ENCODE measurements at regions not wholly inside any gene's neighbourhood (a gene's known extent, or its start where the extent isn't known, plus 50 kb on each side); places are given as distances from the start of the nearest gene placed in this dataset.

DNA sequence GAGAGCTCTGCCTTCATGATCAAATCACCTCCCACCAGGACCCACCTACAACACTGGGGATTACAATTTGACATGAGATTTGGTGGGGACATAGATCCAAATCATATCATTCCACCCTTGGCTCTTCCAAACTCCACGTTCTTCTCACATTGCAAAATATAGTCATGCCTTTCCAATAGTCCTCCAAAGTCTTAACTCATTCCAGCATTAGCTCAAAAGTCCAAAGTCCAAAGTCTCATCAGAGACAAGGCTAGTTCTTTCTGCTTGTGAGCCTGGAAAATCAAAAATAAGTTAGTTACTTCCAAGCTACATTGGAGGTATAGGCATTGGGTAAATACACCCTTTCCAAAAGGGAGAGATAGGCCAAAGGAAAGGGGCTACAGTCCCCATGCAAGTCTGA, 186.9 kb upstream of the PAPPA start:
- H3K4me3 Mint-ChIP-seq, result no peak overlapping the region

GRCh38 chr9:115969096-115969495, 184.5 kb upstream of the PAPPA start:
- no peak for DNase-seq (ENCODE audit: low spot score in 2 of 2)
- no peak for ATAC-seq
- peaks cover 6% of the 10 kb centered on the region for H3K9me3 Mint-ChIP-seq
- no peak overlapping the region for H3K27ac Mint-ChIP-seq
- H3K4me1 Mint-ChIP-seq, result no peaks in the 10 kb centered on the region
- no peak overlapping the region for H3K4me3 Mint-ChIP-seq
- no peaks in the 10 kb centered on the region for H3K36me3 Mint-ChIP-seq

More for the DNA sequence above, 186.9 kb upstream of the PAPPA start:
- H3K9me3 Mint-ChIP-seq, result peaks cover 8% of the 10 kb centered on the region
- no peak for DNase-seq (ENCODE audit: low spot score in 2 of 2)
- no peaks in the 10 kb centered on the region for H3K36me3 Mint-ChIP-seq
- no peak for ATAC-seq
- H3K4me1 Mint-ChIP-seq, result no peaks in the 10 kb centered on the region
- no peak overlapping the region for H3K27ac Mint-ChIP-seq

- H3K36me3 Mint-ChIP-seq, result no peaks in the 10 kb centered on the region
- DNase-seq (ENCODE audit: low spot score in 2 of 2) (no peak), ATAC-seq (no peak)
- H3K27ac Mint-ChIP-seq, result no peak overlapping the region
- H3K4me3 Mint-ChIP-seq, result no peak overlapping the region
- H3K4me1 Mint-ChIP-seq, result no peaks in the 10 kb centered on the region
- H3K9me3 Mint-ChIP-seq, result peaks cover 3% of the 10 kb centered on the region
Measured at GRCh38 chr9:115972362-115972761, 181.2 kb upstream of the PAPPA start.

GRCh38 chr9:115972843-115973595, 180.6 kb upstream of the PAPPA start:
- no peaks in the 10 kb centered on the region for H3K36me3 Mint-ChIP-seq
- no peak overlapping the region for H3K4me3 Mint-ChIP-seq
- ATAC-seq, result no peak
- H3K9me3 Mint-ChIP-seq, result peaks cover 3% of the 10 kb centered on the region
- H3K27ac Mint-ChIP-seq, result no peak overlapping the region
- no peak for DNase-seq (ENCODE audit: low spot score in 2 of 2)
- H3K4me1 Mint-ChIP-seq, result no peaks in the 10 kb centered on the region

DNA sequence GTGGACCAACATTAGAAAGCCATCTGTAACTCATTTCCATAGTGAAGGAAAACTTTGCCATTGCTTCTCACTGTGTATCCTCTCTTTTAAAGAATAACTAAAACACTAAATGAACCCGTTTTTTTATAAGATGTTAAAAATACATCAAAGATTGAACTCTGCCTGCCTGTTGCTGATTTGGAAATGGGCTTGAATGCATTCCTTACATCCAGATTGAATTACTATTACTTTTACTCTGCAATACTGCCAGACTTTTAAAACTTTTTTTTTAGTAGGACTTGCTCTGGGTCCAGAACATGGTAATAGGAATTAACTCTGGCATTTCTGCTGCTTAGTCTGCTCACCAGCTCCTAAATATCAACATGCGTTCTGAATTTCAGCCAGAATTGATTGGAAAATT, 176.8 kb upstream of the PAPPA start:
- no peaks in the 10 kb centered on the region for H3K36me3 Mint-ChIP-seq
- ATAC-seq (no peak), DNase-seq (ENCODE audit: low spot score in 2 of 2) (no peak)
- H3K4me1 Mint-ChIP-seq, result no peaks in the 10 kb centered on the region
- H3K4me3 Mint-ChIP-seq, result no peak overlapping the region
- no peak overlapping the region for H3K27ac Mint-ChIP-seq
- no peaks in the 10 kb centered on the region for H3K9me3 Mint-ChIP-seq

GRCh38 chr9:115978091-115978490, 175.5 kb upstream of the PAPPA start:
- no peaks in the 10 kb centered on the region for H3K36me3 Mint-ChIP-seq
- no peak overlapping the region for H3K27ac Mint-ChIP-seq
- H3K4me1 Mint-ChIP-seq, result no peaks in the 10 kb centered on the region
- ATAC-seq (no peak), DNase-seq (ENCODE audit: low spot score in 2 of 2) (no peak)
- no peak overlapping the region for H3K4me3 Mint-ChIP-seq
- H3K9me3 Mint-ChIP-seq, result no peaks in the 10 kb centered on the region

DNA sequence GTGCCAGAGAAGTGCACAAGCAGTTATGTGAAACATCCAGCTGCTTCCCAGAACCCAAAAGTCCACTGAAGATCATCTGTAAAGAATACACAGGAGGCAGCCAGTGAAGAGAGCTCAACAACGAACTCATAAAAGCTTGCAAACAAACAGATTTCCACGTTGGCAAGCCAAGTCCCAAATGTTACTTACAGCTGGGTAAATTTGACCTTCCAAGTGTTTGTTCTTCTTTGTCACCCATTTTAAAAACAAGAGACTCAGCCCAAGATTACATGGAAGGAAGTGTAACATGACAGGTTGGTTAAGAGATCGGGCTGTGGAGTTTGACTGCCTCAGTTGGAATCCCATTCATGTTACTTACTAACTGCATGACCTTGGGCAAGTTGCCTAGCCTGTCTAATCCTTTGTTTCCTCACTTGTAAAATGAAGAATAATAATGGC, 174.9 kb upstream of the PAPPA start:
- Mint-ChIP-seq H3K4me1 (no peaks in the 10 kb centered on the region), H3K27ac (no peak overlapping the region), H3K4me3 (no peak overlapping the region), H3K9me3 (no peaks in the 10 kb centered on the region), H3K36me3 (no peaks in the 10 kb centered on the region)
- ATAC-seq, result no peak
- no peak for DNase-seq (ENCODE audit: low spot score in 2 of 2)

DNA sequence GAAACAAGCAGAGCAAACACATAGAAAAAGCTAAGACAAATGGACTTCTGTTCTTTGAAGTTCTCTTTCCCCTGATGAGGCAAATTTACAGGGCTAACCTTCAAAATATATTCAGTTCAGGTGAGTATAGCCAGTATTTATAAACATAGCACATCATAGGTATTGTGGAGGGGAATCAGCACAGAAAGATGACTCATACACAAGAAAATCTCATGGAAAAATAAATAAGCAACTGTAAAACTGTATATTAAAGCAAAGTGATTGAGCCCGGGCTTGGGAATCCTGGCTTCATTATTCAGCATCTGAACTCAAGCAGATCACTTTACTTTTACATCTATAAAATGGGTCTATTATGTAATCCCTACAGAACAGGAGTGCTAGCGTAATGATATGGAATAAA, 173.5 kb upstream of the PAPPA start:
- H3K27ac Mint-ChIP-seq, result no peak overlapping the region
- DNase-seq (ENCODE audit: low spot score in 2 of 2), result no peak
- no peaks in the 10 kb centered on the region for H3K4me1 Mint-ChIP-seq
- H3K4me3 Mint-ChIP-seq, result no peak overlapping the region
- no peaks in the 10 kb centered on the region for H3K36me3 Mint-ChIP-seq
- no peak for ATAC-seq
- peaks cover 5% of the 10 kb centered on the region for H3K9me3 Mint-ChIP-seq

- ATAC-seq, result no peak
- DNase-seq (ENCODE audit: low spot score in 2 of 2), result no peak
- Mint-ChIP-seq H3K9me3 (peaks cover 5% of the 10 kb centered on the region), H3K4me3 (no peak overlapping the region), H3K27ac (no peak overlapping the region), H3K36me3 (no peaks in the 10 kb centered on the region), H3K4me1 (no peaks in the 10 kb centered on the region)
Measured at GRCh38 chr9:115980502-115980901, 173.1 kb upstream of the PAPPA start.

- ATAC-seq, result no peak
- H3K4me3 Mint-ChIP-seq, result no peak overlapping the region
Measured at GRCh38 chr9:115980976-115981375, 172.6 kb upstream of the PAPPA start.

DNA sequence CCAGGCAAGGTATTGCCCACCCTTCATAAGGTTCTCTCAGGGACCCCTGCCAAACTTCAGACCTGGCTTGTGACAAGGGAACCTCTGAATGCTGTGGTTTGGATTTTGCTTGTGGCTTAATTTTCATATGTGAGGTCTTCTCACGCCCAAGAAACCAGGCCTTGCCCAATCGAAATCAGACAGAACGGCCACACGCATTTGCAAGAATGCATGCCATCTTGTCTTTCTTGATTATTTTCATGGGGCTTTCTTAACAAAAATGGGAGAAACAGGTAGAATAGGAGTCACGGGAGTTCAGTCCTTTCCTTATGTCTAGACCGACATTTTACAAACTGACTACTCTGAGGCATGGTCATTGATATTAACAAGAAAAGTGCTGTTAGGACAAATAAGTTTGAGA, 170.2 kb upstream of the PAPPA start:
- no peaks in the 10 kb centered on the region for H3K4me1 Mint-ChIP-seq
- H3K27ac Mint-ChIP-seq, result no peak overlapping the region
- no peaks in the 10 kb centered on the region for H3K36me3 Mint-ChIP-seq
- peaks cover 10% of the 10 kb centered on the region for H3K9me3 Mint-ChIP-seq
- H3K4me3 Mint-ChIP-seq, result no peak overlapping the region
- no peak for ATAC-seq
- no peak for DNase-seq (ENCODE audit: low spot score in 2 of 2)

More at GRCh38 chr9:115980976-115981375, 172.6 kb upstream of the PAPPA start:
- peaks cover 5% of the 10 kb centered on the region for H3K9me3 Mint-ChIP-seq
- DNase-seq (ENCODE audit: low spot score in 2 of 2), result no peak
- H3K36me3 Mint-ChIP-seq, result no peaks in the 10 kb centered on the region
- no peaks in the 10 kb centered on the region for H3K4me1 Mint-ChIP-seq
- H3K27ac Mint-ChIP-seq, result no peak overlapping the region

DNA sequence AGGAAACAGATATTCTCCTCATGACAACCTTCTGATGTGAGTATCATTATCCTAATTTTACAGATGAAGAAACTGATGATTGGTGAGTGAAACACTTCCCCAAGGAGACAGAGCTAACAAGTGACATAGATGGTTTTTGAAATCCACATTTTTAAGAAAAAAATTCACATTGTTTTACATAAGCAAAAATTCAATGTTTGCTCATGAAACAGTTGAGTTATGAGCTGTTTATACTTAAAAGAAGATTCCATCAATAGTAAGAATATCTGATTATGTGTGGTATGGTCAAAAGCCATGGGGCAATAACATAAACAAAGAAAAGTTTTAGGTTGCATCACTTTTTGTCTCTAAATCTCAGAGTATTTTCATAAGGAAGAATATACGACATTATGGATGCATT, 167.9 kb upstream of the PAPPA start:
- peaks cover 13% of the 10 kb centered on the region for H3K9me3 Mint-ChIP-seq
- H3K27ac Mint-ChIP-seq, result no peak overlapping the region
- DNase-seq (ENCODE audit: low spot score in 2 of 2) (no peak), ATAC-seq (no peak)
- H3K36me3 Mint-ChIP-seq, result no peaks in the 10 kb centered on the region
- no peak overlapping the region for H3K4me3 Mint-ChIP-seq
- no peaks in the 10 kb centered on the region for H3K4me1 Mint-ChIP-seq

- H3K36me3 Mint-ChIP-seq, result no peaks in the 10 kb centered on the region
- DNase-seq (ENCODE audit: low spot score in 2 of 2) (no peak), ATAC-seq (no peak)
- no peak overlapping the region for H3K4me3 Mint-ChIP-seq
- H3K9me3 Mint-ChIP-seq, result peaks cover 13% of the 10 kb centered on the region
- no peak overlapping the region for H3K27ac Mint-ChIP-seq
- H3K4me1 Mint-ChIP-seq, result no peaks in the 10 kb centered on the region
Measured at GRCh38 chr9:115986508-115986907, 167.1 kb upstream of the PAPPA start.

DNA sequence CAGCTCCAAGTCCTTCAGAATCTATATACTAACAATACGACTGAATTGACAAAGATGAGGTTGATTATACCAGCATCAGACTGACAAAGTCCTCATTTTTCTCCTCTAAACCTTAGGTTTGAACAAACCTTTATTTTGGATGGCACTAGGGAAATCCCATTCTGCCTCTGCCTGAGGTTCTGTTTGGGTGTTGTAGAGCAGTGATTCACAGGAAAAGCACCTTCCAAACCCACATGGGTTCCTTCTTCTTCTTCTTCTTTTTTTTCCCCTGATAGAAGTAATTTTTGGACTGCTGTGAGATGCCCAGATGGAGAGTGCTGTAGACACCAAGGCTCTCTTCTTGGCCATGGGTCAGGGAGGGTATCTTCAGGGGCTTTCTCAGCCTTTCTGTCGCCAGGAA, 164.9 kb upstream of the PAPPA start:
- ATAC-seq, result no peak
- peaks cover 13% of the 10 kb centered on the region for H3K9me3 Mint-ChIP-seq

GRCh38 chr9:115989831-115990230, 163.8 kb upstream of the PAPPA start:
- Mint-ChIP-seq H3K4me1 (no peaks in the 10 kb centered on the region), H3K9me3 (peaks cover 12% of the 10 kb centered on the region), H3K4me3 (no peak overlapping the region), H3K36me3 (no peaks in the 10 kb centered on the region), H3K27ac (no peak overlapping the region)
- no peak for ATAC-seq
- DNase-seq (ENCODE audit: low spot score in 2 of 2), result no peak

More for the DNA sequence above, 164.9 kb upstream of the PAPPA start:
- Mint-ChIP-seq H3K36me3 (no peaks in the 10 kb centered on the region), H3K27ac (no peak overlapping the region), H3K4me1 (no peaks in the 10 kb centered on the region), H3K4me3 (no peak overlapping the region)
- DNase-seq (ENCODE audit: low spot score in 2 of 2), result no peak

GRCh38 chr9:115992834-115993233, 160.8 kb upstream of the PAPPA start:
- Mint-ChIP-seq H3K27ac (no peak overlapping the region), H3K4me1 (no peaks in the 10 kb centered on the region), H3K36me3 (no peaks in the 10 kb centered on the region), H3K9me3 (peaks cover 11% of the 10 kb centered on the region), H3K4me3 (no peak overlapping the region)
- ATAC-seq, result no peak
- DNase-seq (ENCODE audit: low spot score in 2 of 2), result no peak

All from stimulated activated effector memory CD8-positive, alpha-beta T cell treated with anti-CD3 and anti-CD28 coated beads, Interleukin-12 subunit alpha, Interleukin-12 subunit beta, amount 100 ng/mL, for 72 hours (primary cell).